ENCODE measurements at regions not wholly inside any gene's neighbourhood (a gene's known extent, or its start where the extent isn't known, plus 50 kb on each side); places are given as distances from the start of the nearest gene placed in this dataset.

GRCh38 chr7:98534493-98534892, 82.6 kb upstream of the NPTX2 start:
- TF ChIP-seq CTCF (IDR thresholded peaks at IDR 0.05) (no peak), POLR2A (IDR thresholded peaks at IDR 0.05) (no peak), POLR2AphosphoS5 (IDR thresholded peaks at IDR 0.05) (no peak)
